CD1c-positive myeloid dendritic cell (primary cell): ENCODE measurements at regions not wholly inside any gene's neighbourhood (a gene's known extent, or its start where the extent isn't known, plus 50 kb on each side); places are given as distances from the start of the nearest gene placed in this dataset.
"Not testable (repeated sequence)": the region's sequence is repeated elsewhere in the genome, so short reads cannot be mapped to it uniquely, and the experiment has no call there.

Source experiments
- DNase-seq: peaks from one replicate; pipeline ENCODE4 v3.0.0-alpha.2; 2016; ENCODE audit errors: extremely low spot score

DNA sequence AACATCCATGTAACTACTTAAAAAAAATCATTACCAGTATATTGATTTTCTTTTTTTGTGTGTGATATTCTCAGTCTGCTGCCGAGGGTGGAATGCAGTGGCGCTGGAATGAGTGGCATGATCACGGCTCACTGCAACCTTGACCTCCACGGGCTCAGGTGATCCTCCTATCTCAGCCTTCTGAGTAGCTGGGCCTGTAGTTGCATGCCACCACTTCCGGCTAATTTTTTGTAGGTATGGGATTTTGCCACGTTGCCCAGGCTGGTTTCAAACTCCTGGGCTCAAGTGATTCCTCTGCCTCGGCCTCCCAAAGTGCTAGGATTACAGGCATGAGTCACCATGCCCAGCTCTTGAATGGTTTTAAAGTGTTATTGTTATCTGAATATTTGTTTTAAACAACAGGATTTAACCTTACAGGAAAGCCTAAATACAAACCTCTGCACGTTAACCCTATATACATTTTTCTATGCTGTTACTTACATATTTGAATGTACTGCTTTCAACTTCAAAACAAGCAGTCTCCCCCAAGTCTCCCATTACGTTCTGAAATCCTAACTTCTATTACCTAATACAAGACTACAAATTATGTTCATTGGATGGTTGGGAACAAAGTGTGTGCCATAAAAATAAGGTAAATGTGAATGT, 61.7 kb downstream of the KPNA2 start:
- DNase-seq: no peak

DNA sequence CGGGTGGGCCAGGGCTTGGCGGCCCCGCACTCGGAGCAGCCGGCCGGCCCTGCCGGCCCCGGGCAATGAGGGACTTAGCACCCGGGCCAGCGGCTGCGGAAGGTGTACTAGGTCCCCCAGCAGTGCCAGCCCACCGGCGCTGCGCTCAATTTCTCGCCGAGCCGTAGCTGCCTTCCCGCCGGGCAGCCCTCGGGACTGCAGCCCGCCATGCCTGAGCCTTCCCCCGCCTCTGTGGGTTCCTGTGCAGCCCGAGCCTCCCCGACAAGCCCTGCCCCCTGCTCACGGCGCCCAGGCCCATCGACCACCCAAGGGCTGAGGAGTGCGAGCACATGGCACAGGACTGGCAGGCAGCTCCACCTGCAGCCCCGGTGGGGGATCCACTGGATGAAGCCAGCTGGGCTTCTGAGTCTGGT, 63.8 kb downstream of the KPNA2 start:
- DNase-seq: not testable (repeated sequence)

DNA sequence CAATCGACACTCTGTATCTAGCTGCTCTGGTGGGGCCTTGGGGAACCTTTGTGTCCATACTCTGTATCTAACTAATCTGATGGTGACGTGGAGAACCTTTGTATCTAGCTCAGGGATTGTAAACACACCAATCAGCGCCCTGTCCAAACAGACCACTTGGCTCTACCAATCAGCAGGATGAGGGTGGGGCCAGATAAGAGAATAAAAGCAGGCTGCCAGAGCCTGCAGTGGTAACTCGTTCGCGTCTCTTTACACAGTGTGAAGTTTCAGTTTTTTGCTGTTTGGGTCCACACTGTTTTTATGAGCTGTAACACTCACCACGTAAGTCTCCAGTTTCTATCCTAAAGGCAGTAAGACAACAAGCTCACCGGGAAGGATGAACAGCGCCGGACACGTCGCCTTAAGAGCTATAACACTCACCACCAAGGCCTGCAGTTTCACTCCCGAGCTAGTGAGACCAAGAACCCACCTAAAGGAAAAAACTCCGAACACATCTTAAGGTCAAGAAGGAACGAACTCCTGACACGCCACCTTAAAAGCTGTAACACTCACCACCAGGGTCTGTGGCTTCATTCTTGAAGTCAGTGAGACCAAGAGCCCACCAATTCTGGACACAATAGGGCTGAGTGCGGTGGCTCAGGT, 64.6 kb downstream of the KPNA2 start:
- DNase-seq: no peak

DNA sequence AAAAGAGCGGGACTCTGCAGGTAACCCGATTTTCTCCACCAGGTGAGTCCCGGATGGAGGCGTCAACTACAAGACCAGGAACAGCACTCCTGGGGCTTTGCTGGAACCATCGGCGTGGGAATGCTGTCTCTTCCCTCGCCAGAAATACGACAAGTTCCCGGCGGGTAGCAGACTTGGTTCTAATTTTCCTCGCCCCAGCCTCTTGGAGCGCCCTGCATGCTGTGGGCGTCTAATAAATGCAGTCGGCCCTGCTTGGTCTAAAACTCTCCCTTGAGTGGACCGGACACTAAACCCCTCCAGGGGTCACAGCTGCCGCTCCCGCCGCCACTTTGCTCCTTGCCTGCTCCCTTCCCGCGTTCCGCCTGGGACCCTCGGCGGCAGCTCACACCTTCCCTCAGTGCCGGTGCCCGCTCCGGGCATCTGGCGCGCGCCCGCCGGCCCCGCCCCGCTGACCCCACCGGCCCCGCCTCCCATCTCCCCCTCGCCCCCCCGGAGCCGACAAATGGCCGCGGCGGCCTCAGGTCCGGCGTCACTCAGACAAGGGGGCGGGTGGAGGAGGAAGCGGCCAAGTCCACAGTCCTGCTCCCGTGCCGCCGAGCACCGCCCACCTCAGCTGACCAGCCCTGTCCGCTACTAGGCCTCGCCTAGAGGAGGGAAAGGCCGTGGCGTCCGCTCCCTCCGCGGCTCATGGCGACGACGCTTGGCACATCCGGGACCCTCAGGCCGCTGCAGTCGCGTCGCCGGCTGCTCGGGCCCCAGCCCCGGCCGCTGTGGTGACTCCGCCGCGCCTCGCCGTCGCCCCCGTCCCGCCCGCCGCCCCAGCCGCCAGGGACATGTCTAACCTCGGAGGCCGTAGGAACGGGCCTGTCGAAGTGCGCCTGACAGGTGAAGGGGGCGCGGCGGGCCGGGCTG, 65.8 kb downstream of the KPNA2 start:
- DNase-seq: peak; percentile 87

DNA sequence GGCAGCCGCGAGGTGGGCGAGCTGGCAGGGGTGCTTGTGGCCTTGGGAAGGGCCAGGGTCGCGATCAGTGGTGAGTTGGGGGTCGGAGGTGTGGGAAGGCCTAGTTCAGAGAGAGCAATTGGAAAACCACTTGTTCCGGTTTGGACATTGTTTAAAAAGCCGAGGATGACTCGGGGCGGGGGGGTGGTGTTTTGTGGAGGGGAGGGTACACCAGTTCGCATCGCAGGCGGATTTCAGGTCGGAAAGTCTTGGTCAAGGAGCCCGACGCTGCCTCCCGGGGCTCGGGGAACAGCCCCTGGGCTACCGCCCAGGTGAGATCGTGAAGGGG, 66.4 kb downstream of the KPNA2 start:
- DNase-seq: no peak

- no peak for DNase-seq
These were observed 66.8 kb downstream of the KPNA2 start for GRCh38 chr17:68102318-68102758.

DNA sequence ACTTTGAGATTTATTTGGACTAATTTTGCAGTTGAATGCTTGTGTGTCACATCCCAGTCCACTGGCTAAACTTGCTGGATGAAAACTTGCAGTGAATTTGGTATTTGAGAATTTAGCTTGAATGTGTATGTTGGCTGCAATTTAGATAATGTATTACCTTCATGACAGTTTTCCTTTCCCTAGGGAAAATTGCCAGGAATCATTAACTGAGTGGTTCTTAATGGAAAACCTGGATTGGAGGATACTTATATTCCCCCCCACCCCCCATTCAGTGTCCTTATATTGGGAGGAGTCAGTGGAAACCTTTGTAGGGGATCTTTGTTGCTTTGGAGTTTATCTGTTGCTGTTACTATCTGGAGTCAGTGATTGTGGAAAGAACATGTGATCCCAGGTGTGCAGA, 67.6 kb downstream of the KPNA2 start:
- no peak for DNase-seq

DNA sequence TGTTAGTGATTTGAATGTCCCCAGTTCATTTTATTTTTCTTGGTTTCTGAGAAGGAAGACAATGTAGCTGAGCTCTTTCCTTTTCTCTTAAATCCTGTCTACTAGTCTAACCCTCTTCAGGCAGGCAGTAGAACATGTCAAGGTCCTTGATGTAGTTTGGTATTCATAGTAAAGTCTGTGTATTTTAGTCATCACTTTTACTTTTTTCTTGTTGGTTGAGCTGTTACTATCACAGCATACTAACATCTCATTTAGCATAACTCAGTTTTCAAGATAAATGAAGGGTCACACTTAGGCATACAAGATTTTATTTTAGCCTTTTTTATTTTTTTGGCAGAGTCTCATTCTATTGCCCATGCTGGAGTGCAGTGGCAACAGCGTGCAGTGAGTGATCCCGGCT, 70.5 kb downstream of the KPNA2 start:
- DNase-seq: no peak

- DNase-seq: no peak
These were observed 71.8 kb downstream of the KPNA2 start for GRCh38 chr17:68107373-68107772.

DNA sequence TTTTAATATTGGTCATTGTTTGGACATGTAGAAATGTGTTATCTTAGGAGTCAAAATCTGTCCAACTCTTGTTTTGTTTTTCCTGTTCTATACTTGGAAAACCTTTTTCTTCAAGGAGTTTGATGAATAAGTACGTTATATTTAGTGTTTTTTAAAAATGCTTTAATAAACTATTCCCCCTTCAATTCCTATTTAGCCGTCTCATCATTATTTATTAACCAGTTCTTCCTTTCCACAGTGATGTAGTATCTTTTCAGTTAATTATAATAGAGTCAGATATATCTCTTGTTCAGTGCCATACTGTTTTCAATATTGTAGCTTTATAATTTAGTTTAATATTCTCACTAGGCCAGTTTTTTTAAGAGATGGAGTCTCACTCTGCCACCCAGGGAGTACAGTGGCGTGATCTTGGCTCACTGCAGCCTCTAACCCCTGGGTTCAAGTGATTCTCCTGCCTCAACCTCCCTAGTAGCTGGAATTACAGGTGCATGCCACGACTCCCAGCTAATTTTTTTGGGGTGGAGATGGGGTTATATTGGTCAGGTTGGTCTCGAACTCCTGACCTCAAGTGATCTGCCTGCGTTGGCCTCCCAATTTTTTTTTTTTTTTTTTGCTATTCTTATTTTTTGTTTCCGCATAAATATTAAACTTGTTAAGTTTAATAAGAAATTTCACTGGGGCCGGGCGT, 72.9 kb downstream of the KPNA2 start:
- no peak for DNase-seq

DNA sequence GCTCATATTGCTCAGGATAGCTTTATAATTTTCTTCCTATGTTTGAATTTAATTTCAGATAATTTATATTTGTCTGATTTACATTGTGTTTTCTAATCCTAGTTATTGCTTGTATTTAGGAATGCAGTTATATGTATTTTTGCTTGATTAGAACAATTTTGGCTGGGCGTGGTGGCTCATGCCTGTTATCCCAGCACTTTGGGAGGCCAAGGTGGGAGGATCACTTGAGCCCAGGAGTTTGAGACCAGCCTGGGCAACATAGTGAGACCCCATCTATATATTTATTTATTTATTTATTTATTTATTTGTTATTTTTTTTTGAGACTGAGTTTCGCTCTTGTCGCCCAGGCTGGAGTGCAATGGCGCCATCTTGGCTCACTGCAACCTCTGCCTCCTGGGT, 73.9 kb downstream of the KPNA2 start:
- not testable (repeated sequence) for DNase-seq

- not testable (repeated sequence) for DNase-seq
These were observed 80.7 kb downstream of the KPNA2 start for GRCh38 chr17:68116211-68116610.

DNA sequence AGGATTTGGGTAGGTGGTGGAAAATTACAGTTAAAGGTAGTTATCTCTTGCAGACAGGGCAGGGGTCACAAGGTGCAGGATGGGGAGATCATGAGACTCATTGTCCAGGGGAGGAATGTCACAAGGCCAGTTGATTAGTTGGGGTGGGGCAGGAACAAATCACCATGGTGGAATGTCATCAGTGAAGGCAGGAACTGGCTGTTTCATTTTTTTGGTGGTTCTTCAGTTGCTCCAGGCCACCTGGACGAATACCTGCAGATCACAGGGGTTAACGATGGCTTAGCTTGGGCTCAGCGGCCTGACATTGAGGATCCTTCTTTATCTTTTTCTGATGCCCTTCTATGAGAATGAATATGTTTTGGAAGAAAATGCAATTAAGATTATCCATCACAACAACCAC, 87.1 kb downstream of the KPNA2 start:
- no peak for DNase-seq

DNA sequence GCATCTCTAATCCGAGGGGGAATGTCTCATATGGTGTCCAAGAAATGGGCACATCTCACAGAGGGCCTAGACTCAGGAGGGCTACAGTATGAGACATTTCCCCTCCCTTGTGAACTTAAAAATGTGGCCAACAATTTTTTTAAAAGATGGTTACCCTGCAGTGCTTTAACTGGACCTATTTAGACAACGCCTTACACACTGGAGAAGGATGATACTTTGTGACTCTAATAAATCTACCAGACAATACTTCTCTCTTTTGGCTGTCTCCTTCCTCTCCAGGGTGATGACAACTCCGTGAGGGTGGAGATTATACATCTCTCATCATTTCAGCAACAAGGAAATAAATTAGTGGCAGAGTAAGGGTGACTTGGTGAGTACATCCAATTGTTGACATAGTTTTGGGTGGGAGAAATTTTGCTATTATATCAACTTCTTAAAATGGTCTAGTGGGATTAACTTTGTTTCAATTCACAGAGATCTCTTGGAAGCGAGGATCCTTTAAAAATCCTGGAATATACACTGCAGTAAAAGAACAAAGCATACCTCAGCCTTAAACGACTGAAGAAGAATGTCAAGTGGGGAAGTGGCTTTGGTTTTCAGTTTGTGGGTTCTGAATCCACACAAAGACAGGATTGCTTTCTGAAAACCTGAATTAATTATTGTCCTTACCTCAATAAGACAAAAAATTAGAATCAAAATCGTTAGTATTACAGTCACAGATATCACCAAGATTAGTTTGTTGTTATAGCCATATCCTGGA, 89.8 kb downstream of the KPNA2 start:
- no peak for DNase-seq

- no peak for DNase-seq
These were observed 92.4 kb downstream of the KPNA2 start for GRCh38 chr17:68127914-68128313.

DNA sequence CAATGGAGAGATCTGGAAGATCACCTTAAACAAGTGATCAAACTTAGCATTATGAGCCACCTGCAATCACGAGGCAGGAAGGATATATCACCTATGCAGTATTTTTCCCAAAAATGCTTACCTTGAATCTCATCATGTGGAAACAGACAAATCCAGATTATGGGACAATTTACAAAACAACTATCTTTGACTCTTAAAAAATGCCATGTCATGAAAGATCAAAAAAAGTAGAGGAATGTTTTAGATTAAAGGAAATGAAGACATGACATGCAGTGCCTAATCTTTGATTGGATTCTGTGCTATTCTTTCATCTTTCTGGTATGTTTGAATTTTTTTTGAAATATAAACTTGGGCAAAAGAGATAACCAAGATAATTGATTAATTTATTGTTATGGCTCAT, 95.9 kb downstream of the KPNA2 start:
- DNase-seq: no peak

DNA sequence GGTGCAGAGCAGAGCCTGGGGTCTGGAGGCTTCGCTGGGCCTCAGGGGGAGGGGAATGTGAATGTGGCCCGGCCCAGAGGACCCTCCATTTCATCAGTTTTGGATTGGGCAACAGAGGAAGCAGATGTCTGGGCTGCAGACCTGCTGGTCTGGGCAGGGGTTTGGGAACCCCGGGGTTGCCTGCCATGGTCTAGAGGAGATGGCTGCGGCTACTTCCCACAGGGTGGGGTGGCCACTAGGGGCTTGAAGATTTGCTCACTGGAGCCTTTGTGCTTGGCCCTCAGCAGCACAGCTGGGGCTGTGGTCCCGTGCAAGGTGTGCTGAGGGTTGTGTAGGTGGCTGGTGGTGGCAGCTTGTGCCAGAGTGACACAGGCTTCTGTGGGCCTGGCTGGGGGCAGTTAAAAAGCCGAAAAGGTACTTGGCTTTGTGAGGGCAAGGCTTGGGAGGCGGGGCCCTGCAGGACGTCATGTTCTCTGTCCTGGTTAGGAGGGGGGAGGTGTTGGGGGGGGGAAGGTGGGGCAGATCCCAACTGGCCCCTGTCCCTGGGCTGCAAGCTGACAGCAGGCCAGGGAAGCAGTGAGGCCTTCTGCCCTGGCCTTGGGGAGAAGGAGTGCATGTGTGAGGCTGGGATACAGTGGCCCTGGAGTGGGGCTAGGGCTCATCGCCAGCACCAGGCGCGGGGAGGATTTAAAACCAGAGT, 98.0 kb downstream of the KPNA2 start:
- no peak for DNase-seq

DNA sequence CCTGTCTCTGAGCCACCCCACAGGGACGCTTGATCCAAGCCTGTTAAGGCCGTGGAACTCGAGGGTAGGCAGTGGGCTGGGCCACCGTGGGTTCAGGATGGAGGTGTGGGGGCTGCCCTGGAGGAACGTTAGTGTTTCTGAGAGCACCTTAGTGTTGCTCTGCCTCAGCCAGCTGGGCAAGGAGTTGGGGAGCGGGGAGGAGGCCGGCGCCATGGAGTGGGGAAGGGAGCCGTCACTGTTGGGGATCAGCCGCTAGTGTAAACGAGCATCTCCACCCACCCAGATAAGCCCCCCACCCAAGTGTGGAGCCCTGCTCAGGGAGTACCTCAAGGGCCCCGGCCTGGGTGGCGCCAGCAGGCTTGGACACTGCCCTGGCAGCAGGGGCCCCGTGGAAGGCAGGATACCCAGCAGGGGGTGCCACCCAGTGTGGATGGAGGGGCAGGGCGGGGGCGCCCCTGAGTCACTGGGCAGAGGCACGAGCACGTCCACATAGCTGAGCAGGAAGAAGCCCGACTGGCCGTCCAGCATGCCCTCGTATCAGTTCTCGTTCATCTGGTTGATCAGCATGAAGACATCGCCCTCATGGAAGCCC, 98.6 kb downstream of the KPNA2 start:
- DNase-seq: no peak

- no peak for DNase-seq
These were observed 99.2 kb downstream of the KPNA2 start for GRCh38 chr17:68134731-68135130.

GRCh38 chr17:68135141-68135887, 99.8 kb downstream of the KPNA2 start:
- DNase-seq: no peak
